GM12872 (cell line): ENCODE measurements at regions not wholly inside any gene's neighbourhood (a gene's known extent, or its start where the extent isn't known, plus 50 kb on each side); places are given as distances from the start of the nearest gene placed in this dataset.

ENCODE experiments used
- TF ChIP-seq, protein P1 (sequence below): IDR thresholded peaks from 3 replicates; pipeline ENCODE4 v1.5.1; 2011; ENCODE audit warnings: low read depth, mild to moderate bottlenecking, low read length, moderate library complexity; ENCODE audit not compliant: insufficient read depth

DNA sequence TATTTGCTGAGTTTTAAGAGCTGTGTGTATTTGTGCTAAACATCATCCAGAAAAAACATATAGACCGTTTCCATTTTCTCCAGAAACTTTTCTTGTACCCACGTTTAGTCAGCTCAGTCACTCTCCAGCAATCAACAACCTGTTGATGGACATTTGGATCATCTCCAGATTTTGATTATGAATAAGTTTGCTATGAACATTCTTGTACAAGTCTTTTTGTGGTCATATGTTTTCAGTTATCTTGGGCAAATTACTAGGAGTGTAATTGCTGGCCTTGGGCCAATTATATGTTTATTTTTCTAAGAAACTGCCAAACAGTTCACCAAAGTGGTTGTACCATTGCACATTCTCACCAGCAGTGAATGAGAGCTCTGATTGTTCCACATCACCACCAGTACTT is 221.8 kb downstream of the CENPF start:
- TF ChIP-seq, protein P1, sequence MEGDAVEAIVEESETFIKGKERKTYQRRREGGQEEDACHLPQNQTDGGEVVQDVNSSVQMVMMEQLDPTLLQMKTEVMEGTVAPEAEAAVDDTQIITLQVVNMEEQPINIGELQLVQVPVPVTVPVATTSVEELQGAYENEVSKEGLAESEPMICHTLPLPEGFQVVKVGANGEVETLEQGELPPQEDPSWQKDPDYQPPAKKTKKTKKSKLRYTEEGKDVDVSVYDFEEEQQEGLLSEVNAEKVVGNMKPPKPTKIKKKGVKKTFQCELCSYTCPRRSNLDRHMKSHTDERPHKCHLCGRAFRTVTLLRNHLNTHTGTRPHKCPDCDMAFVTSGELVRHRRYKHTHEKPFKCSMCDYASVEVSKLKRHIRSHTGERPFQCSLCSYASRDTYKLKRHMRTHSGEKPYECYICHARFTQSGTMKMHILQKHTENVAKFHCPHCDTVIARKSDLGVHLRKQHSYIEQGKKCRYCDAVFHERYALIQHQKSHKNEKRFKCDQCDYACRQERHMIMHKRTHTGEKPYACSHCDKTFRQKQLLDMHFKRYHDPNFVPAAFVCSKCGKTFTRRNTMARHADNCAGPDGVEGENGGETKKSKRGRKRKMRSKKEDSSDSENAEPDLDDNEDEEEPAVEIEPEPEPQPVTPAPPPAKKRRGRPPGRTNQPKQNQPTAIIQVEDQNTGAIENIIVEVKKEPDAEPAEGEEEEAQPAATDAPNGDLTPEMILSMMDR, result no peak

DNA sequence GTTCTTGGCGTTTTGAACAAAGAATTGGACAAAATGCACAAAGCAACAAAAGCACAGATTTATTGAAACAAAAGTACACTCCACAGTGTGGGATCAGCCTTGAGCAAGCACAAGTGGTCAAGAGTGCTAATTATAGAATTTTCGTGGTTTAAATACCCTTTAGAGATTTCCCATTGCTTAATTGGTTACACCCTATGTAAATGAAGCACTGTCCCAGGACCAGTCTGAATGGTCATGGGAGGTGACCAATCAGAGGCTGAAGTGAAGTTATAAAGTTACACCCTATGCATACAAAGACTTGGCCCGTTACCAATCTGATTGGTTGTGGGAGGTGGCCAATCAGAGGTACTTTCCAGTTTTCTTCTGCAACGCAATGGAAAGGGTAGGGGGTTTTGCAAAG is 223.6 kb downstream of the CENPF start:
- TF ChIP-seq, protein P1, result no peak

DNA sequence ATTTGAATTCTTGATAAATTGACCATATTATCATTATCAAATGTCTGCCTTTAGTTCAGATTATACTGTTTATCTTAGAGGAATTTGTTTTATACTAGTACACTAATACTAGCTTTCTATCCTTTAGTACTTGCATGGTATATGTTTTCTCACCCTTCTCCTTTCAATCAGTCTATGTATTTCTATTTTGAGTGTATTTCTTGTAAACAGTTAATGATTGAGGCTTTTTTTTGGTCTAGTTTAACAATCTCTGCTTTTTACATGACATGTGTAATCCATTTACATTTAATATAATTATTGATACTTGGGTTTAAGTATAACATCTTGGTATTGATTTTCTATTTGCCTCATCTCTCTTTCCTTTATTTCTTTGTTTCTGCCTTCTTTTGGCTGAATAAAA is 224.9 kb downstream of the CENPF start:
- TF ChIP-seq, protein P1, result no peak

DNA sequence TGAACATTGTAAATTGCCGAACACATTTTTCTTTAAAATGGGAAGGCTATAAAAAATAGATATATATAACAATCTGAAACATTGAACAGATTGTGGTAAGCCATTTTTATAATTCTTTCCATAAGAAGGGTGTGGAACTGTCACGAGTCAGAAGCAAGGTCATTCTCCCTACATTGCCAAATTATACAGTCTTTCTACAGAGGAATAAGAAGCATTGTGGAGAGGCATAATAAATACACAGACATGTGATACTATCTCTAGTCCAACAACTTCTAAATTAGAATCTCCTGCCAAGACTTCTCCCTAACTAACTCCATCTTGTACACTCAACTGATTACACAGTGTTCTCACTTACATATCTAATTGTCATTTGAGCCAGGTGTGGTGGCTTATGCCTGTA is 227.9 kb downstream of the CENPF start:
- TF ChIP-seq, protein P1, result no peak

DNA sequence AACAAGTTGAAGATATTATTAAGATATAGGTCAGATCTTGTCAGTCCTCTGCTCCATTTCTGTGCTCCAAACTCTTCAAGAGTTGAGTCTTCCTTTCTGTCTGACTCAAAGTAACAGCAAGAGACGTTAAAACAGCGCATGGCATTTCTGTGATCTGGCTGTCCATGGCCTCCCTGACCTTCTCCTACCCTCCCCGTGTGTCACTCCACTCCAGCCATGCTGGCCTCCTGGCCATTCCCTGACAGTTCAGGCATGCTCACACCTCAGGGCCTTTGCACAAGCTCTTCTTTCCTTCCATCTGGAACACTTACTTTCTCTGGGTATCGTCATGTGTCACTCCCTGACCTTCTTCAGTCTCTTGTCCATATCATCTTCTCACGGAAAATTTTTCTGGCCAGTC is 229.0 kb downstream of the CENPF start:
- TF ChIP-seq, protein P1, result no peak

DNA sequence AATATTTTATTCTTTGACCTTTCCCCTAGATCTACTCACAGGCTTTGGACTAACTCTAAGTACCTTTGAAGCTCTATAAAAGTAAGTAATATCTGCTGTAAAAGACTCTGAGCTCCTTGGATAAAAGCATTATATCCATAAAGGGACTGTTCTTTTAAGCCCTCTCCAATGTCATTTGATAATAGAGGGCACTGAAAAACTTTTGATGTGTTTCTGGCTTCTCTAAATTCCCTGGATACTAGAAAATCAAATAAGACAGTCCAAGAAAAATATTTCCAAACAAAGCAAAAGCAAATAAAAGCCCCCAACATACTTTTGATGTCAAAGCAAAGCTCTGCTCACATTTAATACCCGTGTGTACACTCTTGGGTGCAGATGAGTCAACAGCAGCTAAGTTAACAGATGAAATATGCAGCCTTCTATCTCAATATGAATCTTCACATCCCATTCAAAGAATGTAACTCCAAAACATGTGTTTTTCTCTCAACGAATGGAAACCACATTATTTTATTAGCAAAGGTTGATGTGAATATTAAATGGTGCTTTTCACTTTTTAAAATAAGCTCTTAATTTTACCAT is 230.3 kb downstream of the CENPF start:
- TF ChIP-seq, protein P1, result no peak

DNA sequence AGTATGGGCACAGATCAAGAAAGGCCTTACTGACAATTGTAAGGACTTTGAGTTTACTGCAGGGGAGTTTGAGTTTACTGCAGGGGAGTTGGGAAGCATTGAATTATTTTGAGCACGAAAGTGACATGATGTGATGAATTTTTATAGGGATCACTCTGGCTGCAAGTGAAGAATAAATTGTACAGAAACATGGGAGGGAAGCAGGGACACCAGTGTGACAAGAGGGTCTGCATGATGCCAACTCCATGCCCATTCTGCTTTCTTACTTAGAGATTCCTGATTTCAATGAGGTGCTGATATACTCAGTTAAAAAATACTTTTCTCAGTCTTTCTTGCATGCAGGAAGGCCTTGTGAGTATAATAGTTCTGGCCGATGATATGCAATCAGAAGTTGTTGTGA is 234.4 kb downstream of the CENPF start:
- TF ChIP-seq, protein P1, result no peak

DNA sequence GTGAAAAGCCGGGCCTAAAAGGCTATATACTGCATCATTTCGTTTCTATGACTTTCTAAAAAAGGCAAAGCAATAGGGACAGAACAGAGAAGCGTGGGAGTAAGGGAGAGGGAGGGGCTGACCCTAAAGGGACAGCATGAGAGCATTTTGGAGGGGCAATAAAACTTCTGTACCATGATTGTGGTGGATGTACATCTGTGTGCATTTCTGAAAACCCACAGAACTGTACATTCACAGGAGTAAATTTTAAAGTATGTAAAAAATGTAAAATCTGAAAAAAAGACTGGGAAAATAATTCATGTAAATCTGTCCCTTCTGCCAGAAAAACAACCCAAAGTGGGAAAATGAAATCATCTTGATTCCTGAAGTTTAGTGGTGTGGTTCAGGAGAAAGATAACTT is 235.4 kb downstream of the CENPF start:
- TF ChIP-seq, protein P1, result no peak
